ENCODE measurements at regions not wholly inside any gene's neighbourhood (a gene's known extent, or its start where the extent isn't known, plus 50 kb on each side); places are given as distances from the start of the nearest gene placed in this dataset.
A peak's percentile ranks its signal among the peaks of the same experiment; 100 is the strongest.

- WGBS, 2 donors, result 87 to 90% methylated on average over 3 of the region's 3 CpGs
- Histone ChIP-seq H3K9me3 (no peaks in the 10 kb centered on the region), H3K36me3 (no peaks in the 10 kb centered on the region), H3K4me1 (peaks cover 0 to 3% (median under 1%) of the 10 kb centered on the region in 4 donors), H3K4me3 (no peak overlapping the region), H3K27me3 (no peaks in the 10 kb centered on the region), H3K27ac (no peak overlapping the region)
- TF ChIP-seq EP300 (IDR thresholded peaks at IDR 0.05) (no peak), POLR2A (IDR thresholded peaks at IDR 0.05) (no peak), POLR2AphosphoS5 (IDR thresholded peaks at IDR 0.05) (no peak), CTCF (IDR thresholded peaks at IDR 0.05) (no peak)
- DNase-seq, result no peak
- no peak for ATAC-seq (ENCODE audit: low FRiP score in 2 of 2)
Observed at GRCh38 chr1:95635811-95636210, 401.8 kb downstream of the RWDD3 start.

- H3K36me3 ChIP-seq, result no peaks in the 10 kb centered on the region
- no peak for ATAC-seq (ENCODE audit: low FRiP score in 2 of 2)
- no peak for TF ChIP-seq EP300 (IDR thresholded peaks at IDR 0.05)
- TF ChIP-seq POLR2A (IDR thresholded peaks at IDR 0.05), result no peak
- no peak for TF ChIP-seq CTCF (IDR thresholded peaks at IDR 0.05)
- TF ChIP-seq POLR2AphosphoS5 (IDR thresholded peaks at IDR 0.05), result no peak
Observed at GRCh38 chr1:95636897-95637296, 402.9 kb downstream of the RWDD3 start.

GRCh38 chr1:95640746-95641145, 406.7 kb downstream of the RWDD3 start:
- WGBS, 2 donors, result 46 to 49% methylated on average over 2 of the region's 2 CpGs
- Histone ChIP-seq H3K9me3 (no peaks in the 10 kb centered on the region), H3K4me1 (peaks cover 0 to 7% (median 3%) of the 10 kb centered on the region in 4 donors), H3K27me3 (no peaks in the 10 kb centered on the region), H3K27ac (no peak overlapping the region), H3K36me3 (no peaks in the 10 kb centered on the region), H3K4me3 (no peak overlapping the region)
- no peak for TF ChIP-seq CTCF (IDR thresholded peaks at IDR 0.05)
- no peak for TF ChIP-seq POLR2AphosphoS5 (IDR thresholded peaks at IDR 0.05)
- TF ChIP-seq POLR2A (IDR thresholded peaks at IDR 0.05), result no peak
- TF ChIP-seq EP300 (IDR thresholded peaks at IDR 0.05), result no peak
- DNase-seq (peak in 1 of 2 donors; percentile 33), ATAC-seq (ENCODE audit: low FRiP score in 2 of 2) (no peak)

More at GRCh38 chr1:95636897-95637296, 402.9 kb downstream of the RWDD3 start:
- Histone ChIP-seq H3K4me3 (no peak overlapping the region), H3K27me3 (no peaks in the 10 kb centered on the region), H3K9me3 (no peaks in the 10 kb centered on the region), H3K4me1 (peaks cover 0 to 7% (median 3%) of the 10 kb centered on the region in 4 donors), H3K27ac (no peak overlapping the region)
- no peak for DNase-seq
- 36 to 59% methylated on average over 1 of the region's 1 CpG for WGBS, 2 donors

- Histone ChIP-seq H3K4me1 (peaks cover 0 to 7% (median 3%) of the 10 kb centered on the region in 4 donors), H3K27me3 (no peaks in the 10 kb centered on the region), H3K9me3 (no peaks in the 10 kb centered on the region), H3K36me3 (no peaks in the 10 kb centered on the region), H3K27ac (no peak overlapping the region), H3K4me3 (no peak overlapping the region)
- DNase-seq, result no peak
- no peak for ATAC-seq (ENCODE audit: low FRiP score in 2 of 2)
- TF ChIP-seq POLR2AphosphoS5 (IDR thresholded peaks at IDR 0.05) (peak in 1 of 2 donors; percentile 46), EP300 (IDR thresholded peaks at IDR 0.05) (no peak), CTCF (IDR thresholded peaks at IDR 0.05) (no peak), POLR2A (IDR thresholded peaks at IDR 0.05) (no peak)
- 49 to 51% methylated on average over 2 of the region's 2 CpGs for WGBS, 2 donors
Observed at GRCh38 chr1:95641386-95641785, 407.4 kb downstream of the RWDD3 start.

GRCh38 chr1:95642035-95642434, 408.0 kb downstream of the RWDD3 start:
- ATAC-seq (ENCODE audit: low FRiP score in 2 of 2), result no peak
- DNase-seq, result no peak
- TF ChIP-seq EP300 (IDR thresholded peaks at IDR 0.05) (no peak), POLR2A (IDR thresholded peaks at IDR 0.05) (no peak), POLR2AphosphoS5 (IDR thresholded peaks at IDR 0.05) (no peak), CTCF (IDR thresholded peaks at IDR 0.05) (no peak)
- H3K27me3 ChIP-seq, result no peaks in the 10 kb centered on the region
- H3K4me1 ChIP-seq, result peaks cover 0 to 7% (median 3%) of the 10 kb centered on the region in 4 donors
- WGBS, 2 donors, result 90 to 91% methylated on average over 2 of the region's 2 CpGs
- no peaks in the 10 kb centered on the region for H3K36me3 ChIP-seq
- H3K9me3 ChIP-seq, result no peaks in the 10 kb centered on the region
- no peak overlapping the region for H3K27ac ChIP-seq
- H3K4me3 ChIP-seq, result no peak overlapping the region

Measured in upper lobe of left lung (tissue), 6 donors.